GM10266 (cell line): ENCODE measurements at regions not wholly inside any gene's neighbourhood (a gene's known extent, or its start where the extent isn't known, plus 50 kb on each side); places are given as distances from the start of the nearest gene placed in this dataset.
"Not testable (repeated sequence)": the region's sequence is repeated elsewhere in the genome, so short reads cannot be mapped to it uniquely, and the experiment has no call there.

Experiments used
- DNase-seq: peaks from one replicate; pipeline ENCODE4 v3.0.0; 2012; ENCODE audit errors: extremely low spot score
- CTCF ChIP-seq: IDR thresholded peaks from 2 replicates; pipeline ENCODE4 v1.5.1; 2012; ENCODE audit warnings: mild to moderate bottlenecking, low read depth; ENCODE audit not compliant: control insufficient read depth, insufficient read depth; ENCODE audit errors: missing control alignments

- TF ChIP-seq CTCF: no peak
- no peak for DNase-seq
Observed at GRCh38 chr1:234823191-234824176, 213.5 kb upstream of the IRF2BP2 start.

GRCh38 chr1:234821840-234822239 is 211.9 kb upstream of the IRF2BP2 start:
- TF ChIP-seq CTCF: no peak
- no peak for DNase-seq

GRCh38 chr1:234820597-234820996 is 210.6 kb upstream of the IRF2BP2 start:
- no peak for TF ChIP-seq CTCF
- no peak for DNase-seq

GRCh38 chr1:234819845-234820244 is 209.9 kb upstream of the IRF2BP2 start:
- not testable (repeated sequence) for DNase-seq

GRCh38 chr1:234818040-234818387 is 208.0 kb upstream of the IRF2BP2 start:
- not testable (repeated sequence) for DNase-seq

GRCh38 chr1:234817313-234818039 is 207.5 kb upstream of the IRF2BP2 start:
- not testable (repeated sequence) for DNase-seq

- DNase-seq: not testable (repeated sequence)
Observed at GRCh38 chr1:234816864-234817263, 206.9 kb upstream of the IRF2BP2 start.

- not testable (repeated sequence) for DNase-seq
Observed at GRCh38 chr1:234816186-234816851, 206.3 kb upstream of the IRF2BP2 start.

- DNase-seq: not testable (repeated sequence)
Observed at GRCh38 chr1:234815295-234815815, 205.4 kb upstream of the IRF2BP2 start.

- not testable (repeated sequence) for DNase-seq
Observed at GRCh38 chr1:234814235-234814634, 204.3 kb upstream of the IRF2BP2 start.

- DNase-seq: not testable (repeated sequence)
Observed at GRCh38 chr1:234811824-234812223, 201.8 kb upstream of the IRF2BP2 start.

GRCh38 chr1:234810726-234811125 is 200.7 kb upstream of the IRF2BP2 start:
- DNase-seq: not testable (repeated sequence)

GRCh38 chr1:234809854-234810245 is 199.9 kb upstream of the IRF2BP2 start:
- DNase-seq: not testable (repeated sequence)

GRCh38 chr1:234808943-234809853 is 199.2 kb upstream of the IRF2BP2 start:
- not testable (repeated sequence) for DNase-seq

- not testable (repeated sequence) for DNase-seq
Observed at GRCh38 chr1:234808459-234808858, 198.5 kb upstream of the IRF2BP2 start.
